GM12878 (cell line): ENCODE measurements at regions not wholly inside any gene's neighbourhood (a gene's known extent, or its start where the extent isn't known, plus 50 kb on each side); places are given as distances from the start of the nearest gene placed in this dataset.

Source experiments
- ATF3 ChIP-seq: IDR thresholded peaks from 2 replicates; pipeline ENCODE4 v1.6.1; 2011; ENCODE audit warnings: low read depth, mild to moderate bottlenecking, low read length, moderate library complexity, borderline replicate concordance; ENCODE audit errors: extremely low read depth
- BACH1 ChIP-seq: fragments of 450-650 bp; IDR thresholded peaks from 2 replicates; pipeline ENCODE4 v1.6.1; 2017; ENCODE audit warnings: mild to moderate bottlenecking, borderline replicate concordance
- BCL11A ChIP-seq: IDR thresholded peaks from 2 replicates; pipeline ENCODE4 v1.6.1; 2011; ENCODE audit warnings: low read depth, low read length
- BRCA1 ChIP-seq: IDR thresholded peaks from 2 replicates; pipeline ENCODE4 v1.6.1; 2011; ENCODE audit warnings: low read depth, low read length, improper control_type of control experiment
- CBX5 ChIP-seq: sonication (generic); IDR thresholded peaks from 2 replicates; pipeline ENCODE4 v1.6.1; 2016; ENCODE audit warnings: low read depth, moderate library complexity, mild to moderate bottlenecking, inconsistent platforms
- DPF2 ChIP-seq: fragments of 450-650 bp; IDR thresholded peaks from 2 replicates; pipeline ENCODE4 v1.6.1; 2017; ENCODE audit warnings: mild to moderate bottlenecking
- E2F4 ChIP-seq: IDR thresholded peaks from 2 replicates; pipeline ENCODE4 v1.6.1; 2012; ENCODE audit warnings: low read depth, low read length, improper control_type of control experiment
- MEF2A ChIP-seq: IDR thresholded peaks from 2 replicates; pipeline ENCODE4 v1.6.1; 2011; ENCODE audit warnings: low read depth, mild to moderate bottlenecking, low read length, moderate library complexity; ENCODE audit not compliant: insufficient read depth
- MYB ChIP-seq: fragments of 150-350 bp; IDR thresholded peaks from 2 replicates; pipeline ENCODE4 v1.6.1; 2014; ENCODE audit warnings: mild to moderate bottlenecking, low read depth, low read length, borderline replicate concordance
- NFYA ChIP-seq: IDR thresholded peaks from 2 replicates; pipeline ENCODE4 v1.6.1; 2011; ENCODE audit warnings: low read depth, mild to moderate bottlenecking, low read length, improper control_type of control experiment, borderline replicate concordance
- RUNX3 ChIP-seq: IDR thresholded peaks from 2 replicates; pipeline ENCODE4 v1.6.1; 2012; ENCODE audit warnings: low read length, inconsistent platforms
- SP1 ChIP-seq: IDR thresholded peaks from one replicate; pipeline ENCODE4 v1.6.1; 2011; ENCODE audit warnings: low read depth, low read length
- SREBF2 ChIP-seq: IDR thresholded peaks from 2 replicates; pipeline ENCODE4 v1.6.1; 2012; ENCODE audit warnings: mild to moderate bottlenecking, low read length
- ZNF687 ChIP-seq: fragments of 450-650 bp; IDR thresholded peaks from 2 replicates; pipeline ENCODE4 v1.6.1; 2017; ENCODE audit warnings: mild to moderate bottlenecking, moderate library complexity
- ZSCAN29 ChIP-seq: fragments of 450-650 bp; IDR thresholded peaks from 2 replicates; pipeline ENCODE4 v1.6.1; 2017; ENCODE audit warnings: mild to moderate bottlenecking, moderate library complexity
- TF ChIP-seq, protein P1 (sequence below): fragments of 450-650 bp; IDR thresholded peaks from 2 replicates; pipeline ENCODE4 v1.6.1; 2017; ENCODE audit warnings: low read depth, mild to moderate bottlenecking, moderate library complexity
- TF ChIP-seq, protein P2 (sequence below): IDR thresholded peaks from 2 replicates; pipeline ENCODE4 v1.6.1; 2012; ENCODE audit warnings: mild to moderate bottlenecking, low read depth, low read length
- TF ChIP-seq, protein P3 (sequence below): IDR thresholded peaks from 2 replicates; pipeline ENCODE4 v1.6.1; 2012; ENCODE audit warnings: low read length, inconsistent platforms

GRCh38 chr18:72181241-72181764 is 362.8 kb downstream of the CBLN2 start (continued):
- TF ChIP-seq BCL11A = peak; percentile 49; the same call in 1 of the 2 replicates
- no peak for TF ChIP-seq SP1
- TF ChIP-seq, protein P1, sequence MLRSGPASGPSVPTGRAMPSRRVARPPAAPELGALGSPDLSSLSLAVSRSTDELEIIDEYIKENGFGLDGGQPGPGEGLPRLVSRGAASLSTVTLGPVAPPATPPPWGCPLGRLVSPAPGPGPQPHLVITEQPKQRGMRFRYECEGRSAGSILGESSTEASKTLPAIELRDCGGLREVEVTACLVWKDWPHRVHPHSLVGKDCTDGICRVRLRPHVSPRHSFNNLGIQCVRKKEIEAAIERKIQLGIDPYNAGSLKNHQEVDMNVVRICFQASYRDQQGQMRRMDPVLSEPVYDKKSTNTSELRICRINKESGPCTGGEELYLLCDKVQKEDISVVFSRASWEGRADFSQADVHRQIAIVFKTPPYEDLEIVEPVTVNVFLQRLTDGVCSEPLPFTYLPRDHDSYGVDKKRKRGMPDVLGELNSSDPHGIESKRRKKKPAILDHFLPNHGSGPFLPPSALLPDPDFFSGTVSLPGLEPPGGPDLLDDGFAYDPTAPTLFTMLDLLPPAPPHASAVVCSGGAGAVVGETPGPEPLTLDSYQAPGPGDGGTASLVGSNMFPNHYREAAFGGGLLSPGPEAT = 0 out of 2 replicates have a peak, but pooled peaks have one; percentile 34
- peak; percentile 91 for TF ChIP-seq ZNF687
- TF ChIP-seq ZSCAN29 = no peak
- TF ChIP-seq, protein P2, sequence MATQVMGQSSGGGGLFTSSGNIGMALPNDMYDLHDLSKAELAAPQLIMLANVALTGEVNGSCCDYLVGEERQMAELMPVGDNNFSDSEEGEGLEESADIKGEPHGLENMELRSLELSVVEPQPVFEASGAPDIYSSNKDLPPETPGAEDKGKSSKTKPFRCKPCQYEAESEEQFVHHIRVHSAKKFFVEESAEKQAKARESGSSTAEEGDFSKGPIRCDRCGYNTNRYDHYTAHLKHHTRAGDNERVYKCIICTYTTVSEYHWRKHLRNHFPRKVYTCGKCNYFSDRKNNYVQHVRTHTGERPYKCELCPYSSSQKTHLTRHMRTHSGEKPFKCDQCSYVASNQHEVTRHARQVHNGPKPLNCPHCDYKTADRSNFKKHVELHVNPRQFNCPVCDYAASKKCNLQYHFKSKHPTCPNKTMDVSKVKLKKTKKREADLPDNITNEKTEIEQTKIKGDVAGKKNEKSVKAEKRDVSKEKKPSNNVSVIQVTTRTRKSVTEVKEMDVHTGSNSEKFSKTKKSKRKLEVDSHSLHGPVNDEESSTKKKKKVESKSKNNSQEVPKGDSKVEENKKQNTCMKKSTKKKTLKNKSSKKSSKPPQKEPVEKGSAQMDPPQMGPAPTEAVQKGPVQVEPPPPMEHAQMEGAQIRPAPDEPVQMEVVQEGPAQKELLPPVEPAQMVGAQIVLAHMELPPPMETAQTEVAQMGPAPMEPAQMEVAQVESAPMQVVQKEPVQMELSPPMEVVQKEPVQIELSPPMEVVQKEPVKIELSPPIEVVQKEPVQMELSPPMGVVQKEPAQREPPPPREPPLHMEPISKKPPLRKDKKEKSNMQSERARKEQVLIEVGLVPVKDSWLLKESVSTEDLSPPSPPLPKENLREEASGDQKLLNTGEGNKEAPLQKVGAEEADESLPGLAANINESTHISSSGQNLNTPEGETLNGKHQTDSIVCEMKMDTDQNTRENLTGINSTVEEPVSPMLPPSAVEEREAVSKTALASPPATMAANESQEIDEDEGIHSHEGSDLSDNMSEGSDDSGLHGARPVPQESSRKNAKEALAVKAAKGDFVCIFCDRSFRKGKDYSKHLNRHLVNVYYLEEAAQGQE = no peak
- TF ChIP-seq BACH1 = no peak
- no peak for TF ChIP-seq CBX5
- TF ChIP-seq ATF3 = no peak
- peak; percentile 88 for TF ChIP-seq RUNX3
- TF ChIP-seq DPF2 = peak; percentile 61; the same call in 1 of the 2 replicates
- TF ChIP-seq BRCA1 = no peak
- peak; percentile 48; the same call in 1 of the 2 replicates for TF ChIP-seq MEF2A
- TF ChIP-seq NFYA = no peak
- no peak for TF ChIP-seq E2F4
- no peak for TF ChIP-seq SREBF2
- TF ChIP-seq MYB = no peak
- TF ChIP-seq, protein P3, sequence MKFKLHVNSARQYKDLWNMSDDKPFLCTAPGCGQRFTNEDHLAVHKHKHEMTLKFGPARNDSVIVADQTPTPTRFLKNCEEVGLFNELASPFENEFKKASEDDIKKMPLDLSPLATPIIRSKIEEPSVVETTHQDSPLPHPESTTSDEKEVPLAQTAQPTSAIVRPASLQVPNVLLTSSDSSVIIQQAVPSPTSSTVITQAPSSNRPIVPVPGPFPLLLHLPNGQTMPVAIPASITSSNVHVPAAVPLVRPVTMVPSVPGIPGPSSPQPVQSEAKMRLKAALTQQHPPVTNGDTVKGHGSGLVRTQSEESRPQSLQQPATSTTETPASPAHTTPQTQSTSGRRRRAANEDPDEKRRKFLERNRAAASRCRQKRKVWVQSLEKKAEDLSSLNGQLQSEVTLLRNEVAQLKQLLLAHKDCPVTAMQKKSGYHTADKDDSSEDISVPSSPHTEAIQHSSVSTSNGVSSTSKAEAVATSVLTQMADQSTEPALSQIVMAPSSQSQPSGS = 0 out of 2 replicates have a peak, but pooled peaks have one; percentile 24
